ENCODE measurements at regions not wholly inside any gene's neighbourhood (a gene's known extent, or its start where the extent isn't known, plus 50 kb on each side); places are given as distances from the start of the nearest gene placed in this dataset.

- DNase-seq = no peak
These were observed 679.9 kb downstream of the KCNA4 start for GRCh38 chr11:29336727-29337575.

DNA sequence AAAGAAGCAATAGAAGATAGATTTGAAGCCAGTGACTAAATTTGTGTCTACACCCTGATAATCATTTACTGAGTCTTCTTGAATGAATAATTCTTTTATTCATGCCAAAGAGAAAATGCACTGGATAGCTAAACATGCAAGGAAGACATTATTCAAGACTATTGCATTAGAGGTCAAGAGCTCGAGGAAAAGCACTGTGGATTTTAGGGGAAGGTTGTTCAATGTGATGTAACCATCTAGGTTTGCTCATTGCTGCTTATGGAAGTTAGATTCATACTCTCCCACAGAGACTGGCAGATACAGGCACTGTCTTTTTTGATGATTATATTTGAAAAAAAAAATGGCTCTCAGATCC, 682.1 kb downstream of the KCNA4 start:
- no peak for DNase-seq

DNA sequence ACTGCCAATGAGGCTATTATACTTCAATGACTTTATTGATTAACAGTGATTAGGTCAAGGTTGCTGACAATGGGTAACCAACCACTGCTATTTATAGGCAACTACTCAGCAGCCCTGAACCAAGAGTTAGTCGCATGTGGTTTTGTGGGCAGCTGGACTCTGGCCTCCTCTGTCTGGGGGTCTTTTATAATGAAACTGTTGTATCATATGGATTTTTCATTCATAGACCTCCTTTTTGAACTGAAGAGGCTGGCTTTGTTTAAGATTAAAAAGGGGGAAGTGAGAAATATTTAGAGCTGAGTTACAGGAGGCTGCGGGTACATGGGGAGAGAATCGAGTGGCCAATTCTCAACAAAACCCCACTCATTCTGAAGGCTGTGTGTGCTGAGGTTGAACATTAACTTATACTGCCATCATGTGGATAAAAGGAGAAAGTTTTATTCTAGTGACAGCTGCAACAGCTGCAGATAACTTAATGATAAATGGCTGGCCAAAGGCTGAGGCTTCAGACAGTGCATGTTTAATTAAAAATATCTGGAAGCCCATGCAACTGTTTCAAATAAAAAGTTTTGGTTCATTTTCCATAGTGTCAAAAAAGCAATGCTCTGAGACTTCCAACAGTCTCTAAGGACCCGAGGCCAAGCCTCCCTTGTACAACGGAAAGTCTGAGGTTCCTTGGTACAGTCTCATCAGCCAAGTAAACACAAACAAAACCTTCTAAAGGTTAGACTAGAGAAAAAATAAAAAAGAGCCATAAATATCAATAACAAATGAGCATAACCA, 682.6 kb downstream of the KCNA4 start:
- DNase-seq = no peak

GRCh38 chr11:29331451-29332010, 685.3 kb downstream of the KCNA4 start:
- no peak for DNase-seq

DNA sequence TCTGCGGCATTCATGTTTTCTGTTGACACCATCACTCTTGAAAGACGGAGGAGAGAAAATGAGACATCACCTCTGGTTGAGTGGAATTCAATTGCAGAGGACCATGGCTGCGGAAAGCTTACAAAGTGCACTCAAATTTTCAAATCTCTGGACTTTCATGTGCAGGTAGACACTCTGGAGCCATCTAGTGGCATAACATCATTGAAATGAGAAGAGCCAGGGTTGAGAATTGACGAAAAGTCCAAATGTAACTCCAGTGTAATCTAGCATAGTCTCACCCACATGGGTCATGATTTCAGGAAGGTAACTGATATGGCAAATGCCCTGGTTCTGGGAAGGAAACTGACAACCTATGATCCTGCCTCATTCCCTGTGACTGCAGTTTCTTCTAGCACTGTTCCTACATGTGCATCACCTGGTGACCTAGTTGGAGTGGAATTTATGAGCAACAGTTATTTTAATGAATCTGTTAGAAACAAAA, 687.8 kb downstream of the KCNA4 start:
- DNase-seq = no peak

GRCh38 chr11:29327891-29328290, 688.9 kb downstream of the KCNA4 start:
- DNase-seq = no peak

DNA sequence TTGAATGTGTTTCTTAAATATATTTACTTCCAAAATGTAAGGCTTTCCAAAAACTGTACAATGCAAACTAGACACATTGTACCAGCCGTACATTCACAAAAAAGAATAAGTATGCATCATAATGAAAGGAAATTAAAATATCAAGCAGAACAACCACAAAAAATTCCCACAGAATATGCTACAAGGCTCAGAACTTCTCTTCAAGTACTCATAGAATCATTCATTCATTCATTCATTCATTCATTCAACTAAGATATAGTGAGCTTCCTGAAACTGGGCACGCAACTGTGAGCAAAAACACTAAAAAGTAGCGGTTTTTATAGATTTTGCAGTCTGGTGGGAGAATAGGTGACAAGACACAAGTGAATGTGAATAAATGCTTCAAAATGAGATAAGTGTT, 690.1 kb downstream of the KCNA4 start:
- DNase-seq = no peak

DNA sequence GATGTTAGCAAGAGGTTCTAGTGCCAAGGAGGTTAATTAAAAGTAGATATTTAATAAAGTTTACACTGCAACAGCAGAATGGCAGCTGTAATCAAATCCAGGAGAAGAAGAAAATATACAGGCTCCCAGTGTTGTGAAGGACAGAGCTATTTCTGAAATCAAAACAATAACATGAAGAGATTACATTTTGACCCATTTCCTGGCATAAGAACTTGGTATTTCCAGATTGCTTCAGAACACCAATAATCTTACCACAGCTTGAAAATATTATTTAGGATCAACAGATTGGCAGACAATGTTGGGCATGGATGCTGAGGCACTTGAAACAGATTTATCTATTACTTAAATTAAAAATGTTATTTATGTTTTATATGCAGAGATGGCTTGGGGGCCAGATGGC, 692.5 kb downstream of the KCNA4 start:
- no peak for DNase-seq

- DNase-seq = no peak
These were observed 695.3 kb downstream of the KCNA4 start for GRCh38 chr11:29321293-29322132.

GRCh38 chr11:29320196-29320595, 696.6 kb downstream of the KCNA4 start:
- DNase-seq = no peak

GRCh38 chr11:29319210-29319609, 697.6 kb downstream of the KCNA4 start:
- DNase-seq = no peak

DNA sequence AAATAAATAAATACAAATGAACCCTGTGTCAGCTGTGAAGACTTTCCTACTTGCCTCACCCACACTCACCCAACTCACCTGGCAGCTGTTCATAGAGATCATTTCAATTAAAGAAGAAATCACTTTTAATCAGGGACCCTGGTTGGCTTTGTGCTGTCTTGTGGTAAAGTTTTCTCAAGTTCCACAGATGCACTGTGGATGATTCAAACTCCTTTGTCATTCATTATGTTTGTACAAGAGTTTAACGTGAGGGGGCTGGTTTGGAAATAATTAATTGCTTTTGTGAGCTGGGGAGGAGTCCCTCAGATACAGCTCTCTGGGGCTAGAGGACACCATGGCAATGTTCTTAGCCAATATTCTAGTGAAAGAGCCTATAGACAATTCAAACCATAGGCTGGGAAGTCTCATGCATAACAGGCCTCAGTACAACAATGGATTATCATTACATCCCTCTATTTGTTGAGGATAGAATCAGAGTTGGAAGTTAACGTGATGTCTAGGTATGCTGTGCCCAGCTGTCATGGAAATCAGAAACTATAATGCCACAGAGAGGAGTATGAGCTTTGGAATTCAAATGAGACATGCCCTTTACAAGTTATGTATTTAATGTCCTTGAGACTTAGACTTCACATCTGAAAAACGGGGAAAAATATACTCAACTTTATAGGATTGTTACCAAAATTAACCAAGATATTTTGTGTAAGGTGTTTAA, 698.5 kb downstream of the KCNA4 start:
- no peak for DNase-seq

DNA sequence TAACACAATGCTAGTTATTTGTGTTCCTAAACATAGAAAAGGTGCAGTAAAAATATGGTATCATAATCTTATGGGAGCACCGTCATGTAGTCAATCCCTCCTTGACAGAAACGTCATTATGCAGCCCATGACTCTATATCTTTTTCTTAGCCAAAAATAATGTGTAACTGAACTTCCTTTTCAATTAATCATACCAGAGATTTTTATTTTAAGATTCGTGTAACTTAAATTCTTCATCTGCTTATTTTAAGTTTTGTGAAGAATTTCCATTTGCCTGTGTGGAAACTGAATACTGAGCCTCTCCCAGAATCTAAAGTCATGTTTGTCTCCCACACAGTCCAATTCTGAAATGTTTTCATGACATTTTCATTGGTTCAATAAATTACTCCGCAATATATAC, 699.1 kb downstream of the KCNA4 start:
- no peak for DNase-seq

DNA sequence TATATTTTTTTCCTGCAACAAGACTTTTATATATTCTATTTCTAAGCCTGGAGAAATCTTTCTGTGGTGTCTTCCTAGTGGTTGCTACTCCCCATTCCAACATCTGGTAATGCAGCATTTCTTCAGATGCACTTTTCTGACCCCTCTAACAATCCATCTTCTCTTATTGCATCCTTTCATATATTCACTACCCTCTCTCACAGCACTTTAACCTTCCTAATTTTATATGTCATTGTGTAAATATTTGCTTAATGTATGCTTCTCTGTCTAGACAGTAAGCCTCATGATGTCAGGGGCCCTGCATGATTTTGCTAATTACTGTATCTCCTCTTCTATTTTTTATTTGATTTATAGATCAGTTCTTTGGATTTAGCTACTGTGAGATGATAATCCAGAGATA, 701.6 kb downstream of the KCNA4 start:
- DNase-seq = no peak

GRCh38 chr11:29314211-29314610, 702.6 kb downstream of the KCNA4 start:
- DNase-seq = no peak

DNA sequence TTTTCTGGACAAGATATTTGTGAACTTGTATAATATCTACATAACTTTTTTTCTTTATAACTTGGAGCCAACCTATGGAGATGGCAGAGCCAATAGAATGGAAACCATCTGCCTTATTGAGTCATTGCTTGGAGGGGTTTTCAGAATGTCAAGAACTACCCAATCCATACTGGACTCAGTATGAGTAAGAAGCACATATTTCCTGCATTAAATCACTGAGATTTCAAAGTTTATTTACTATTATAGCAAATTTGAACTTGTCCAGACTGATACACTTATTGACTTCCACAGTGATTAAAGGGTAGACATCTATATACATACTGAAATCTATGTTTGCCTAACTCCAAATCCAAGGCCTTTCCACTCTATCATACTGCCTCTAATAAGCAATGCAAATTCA, 704.0 kb downstream of the KCNA4 start:
- no peak for DNase-seq

DNA sequence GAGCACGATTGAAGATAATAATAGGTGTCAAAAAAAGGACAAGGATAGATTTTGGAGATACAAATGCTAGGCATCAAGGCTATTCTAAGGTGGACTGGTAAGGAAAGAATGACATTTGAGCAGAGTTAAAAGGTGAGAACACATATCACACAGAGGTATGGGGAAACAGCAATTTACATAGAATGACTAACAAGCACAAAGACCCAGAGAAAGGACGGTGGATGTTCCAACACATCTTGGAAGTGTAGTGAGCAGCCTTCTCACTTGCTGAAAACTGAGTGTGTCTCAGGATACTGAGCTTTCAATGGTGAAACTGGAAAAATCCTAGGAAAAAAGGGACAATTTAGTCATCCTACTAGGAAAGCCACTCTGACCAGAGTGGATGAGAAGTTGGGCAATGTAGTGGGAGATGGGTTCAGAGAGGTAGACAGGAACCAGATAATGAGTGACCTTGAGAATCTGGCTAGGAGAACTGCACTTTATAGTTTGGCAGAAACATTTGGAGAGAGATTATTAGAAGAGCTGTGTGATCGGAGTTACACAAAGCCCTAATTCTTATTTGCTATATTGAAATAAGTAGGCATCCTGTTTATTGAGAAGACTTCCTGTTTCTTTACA, 706.0 kb downstream of the KCNA4 start:
- no peak for DNase-seq

GRCh38 chr11:29309992-29310391, 706.8 kb downstream of the KCNA4 start:
- no peak for DNase-seq

DNA sequence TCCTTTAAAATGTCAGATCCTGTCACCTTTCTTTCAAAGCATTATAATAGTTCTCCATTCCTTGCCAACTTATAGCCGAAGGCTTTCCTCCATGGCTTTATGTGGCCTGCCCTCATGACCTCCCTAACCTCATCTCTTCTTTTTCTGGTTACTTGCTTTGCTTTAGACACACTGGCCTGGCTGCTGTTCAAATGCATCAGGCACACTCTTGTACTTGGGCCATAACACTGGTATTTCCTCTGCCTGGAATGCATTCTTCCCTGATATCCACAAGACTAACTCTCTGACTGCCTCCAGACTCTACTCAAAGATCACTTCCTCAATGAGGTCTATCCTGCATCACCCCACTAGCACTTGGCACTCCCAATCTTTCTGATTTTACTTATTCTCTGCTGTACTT, 710.3 kb downstream of the KCNA4 start:
- DNase-seq = no peak

DNA sequence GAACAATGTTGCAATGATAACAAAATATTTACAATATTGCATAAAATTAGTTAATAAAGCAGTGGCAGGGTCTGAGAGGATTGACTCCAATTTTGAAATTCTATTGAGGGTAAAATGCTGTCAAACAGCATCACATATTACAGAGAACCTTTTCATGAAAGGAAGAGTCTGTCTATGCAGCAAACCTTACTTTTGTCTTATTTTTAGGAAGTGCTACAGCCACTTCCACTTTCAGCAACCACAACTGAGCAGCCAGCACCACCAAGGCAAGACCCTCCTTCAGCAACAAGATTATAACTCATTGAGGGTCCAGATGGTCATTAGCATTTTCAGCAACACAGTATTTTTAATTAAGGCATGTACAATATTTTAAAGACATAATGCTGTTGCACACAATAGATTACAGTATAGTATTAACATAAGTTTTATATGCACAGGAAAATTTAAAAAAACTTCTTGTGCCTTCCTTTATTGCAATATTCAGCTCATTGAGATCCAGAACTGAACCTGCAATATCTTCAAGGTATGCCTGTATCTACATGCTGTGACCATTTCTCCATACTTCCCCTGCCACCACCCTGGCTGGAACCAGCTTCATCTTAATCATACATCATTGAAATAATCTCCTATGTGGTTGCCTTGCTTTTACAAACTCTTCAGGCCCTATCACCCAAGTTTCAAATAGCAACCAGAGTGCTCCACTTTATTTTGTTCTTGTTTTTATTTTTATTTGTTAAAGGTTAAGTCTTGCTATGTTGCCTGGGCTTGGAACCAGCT, 711.2 kb downstream of the KCNA4 start:
- DNase-seq = no peak

- no peak for DNase-seq
These were observed 716.4 kb downstream of the KCNA4 start for GRCh38 chr11:29300420-29300819.

All from inflammatory macrophage treated with lipopolysaccharide for 1 hour (primary cell).